OCI-LY3 (cell line): ENCODE measurements at regions not wholly inside any gene's neighbourhood (a gene's known extent, or its start where the extent isn't known, plus 50 kb on each side); places are given as distances from the start of the nearest gene placed in this dataset.

ENCODE experiments used
- H2AFZ ChIP-seq: fragments of 200-600, 300-600 bp; shearing (Covaris generic); 2 replicates; pipeline ENCODE4 v1.6.0; 2014; ENCODE audit warnings: antibody characterized with exemption, low read depth, low read length
- H3K27ac ChIP-seq: fragments of 200-600, 300-600 bp; sonication (generic); 2 replicates; pipeline ENCODE4 v1.5.1; 2014; ENCODE audit warnings: mild to moderate bottlenecking, low read length, moderate library complexity, mixed read lengths
- H3K27me3 ChIP-seq: fragments of 200-600, 300-600 bp; sonication (generic); 2 replicates; pipeline ENCODE4 v1.6.1; 2014; ENCODE audit warnings: low read depth, low read length, mixed read lengths
- H3K36me3 ChIP-seq: fragments of 200-600, 300-600 bp; sonication (generic); replicated peaks from 2 replicates; pipeline ENCODE3; 2014; ENCODE audit warnings: low read depth, low read length, mixed read lengths
- H3K4me1 ChIP-seq: fragments of 300-600, 200-600 bp; sonication (generic); 2 replicates; pipeline ENCODE4 v1.6.1; 2014; ENCODE audit warnings: low read length, mixed read lengths
- H3K4me2 ChIP-seq: fragments of 200-600, 300-600 bp; sonication (generic); 2 replicates; pipeline ENCODE4 v1.6.1; 2014; ENCODE audit warnings: low read length, mixed read lengths
- H3K4me3 ChIP-seq: fragments of 300-600, 200-600 bp; sonication (generic); 2 replicates; pipeline ENCODE4 v1.5.1; 2014; ENCODE audit warnings: antibody characterized with exemption, mild to moderate bottlenecking, low read length, moderate library complexity
- H3K79me2 ChIP-seq: fragments of 300-600, 200-600 bp; shearing (Covaris generic); 2 replicates; pipeline ENCODE4 v1.6.1; 2014; ENCODE audit warnings: mild to moderate bottlenecking, low read length, mixed read lengths
- H3K9ac ChIP-seq: fragments of 300-600, 200-600 bp; shearing (Covaris generic); 2 replicates; pipeline ENCODE4 v1.6.0; 2014; ENCODE audit warnings: mild to moderate bottlenecking, low read length, moderate library complexity
- H3K9me3 ChIP-seq: fragments of 200-600, 300-600 bp; shearing (Covaris generic); 2 replicates; pipeline ENCODE4 v1.6.1; 2014; ENCODE audit warnings: low read length, mixed read lengths; ENCODE audit not compliant: insufficient read depth
- H4K20me1 ChIP-seq: fragments of 200-600, 300-600 bp; sonication (generic); 2 replicates; pipeline ENCODE4 v1.6.1; 2016; ENCODE audit warnings: low read length, mixed read lengths; ENCODE audit not compliant: insufficient read depth
- CTCF ChIP-seq: fragments of 200-600, 300-600 bp; sonication (generic); IDR thresholded peaks from 2 replicates; pipeline ENCODE4 v1.5.1; 2014; ENCODE audit warnings: antibody characterized with exemption, low read length, low read depth
- EZH2phosphoT487 ChIP-seq: fragments of 200-600 bp; shearing (Covaris generic); IDR thresholded peaks from 2 replicates; pipeline ENCODE4 v1.6.1; 2018; ENCODE audit warnings: antibody characterized with exemption, mixed run types, low read depth

GRCh38 chr5:87151547-87151946 lies 116.1 kb upstream of the RASA1 start:
- no peak for TF ChIP-seq EZH2phosphoT487
- TF ChIP-seq CTCF: no peak
- Histone ChIP-seq H2AFZ (no peak overlapping the region), H3K9me3 (no peaks in the 10 kb centered on the region), H3K4me2 (no peak overlapping the region), H3K36me3 (no peaks in the 10 kb centered on the region), H3K27me3 (no peaks in the 10 kb centered on the region), H3K4me1 (peaks cover 7% of the 10 kb centered on the region), H3K79me2 (no peaks in the 10 kb centered on the region), H3K9ac (no peak overlapping the region), H3K27ac (no peak overlapping the region), H4K20me1 (no peaks in the 10 kb centered on the region), H3K4me3 (no peak overlapping the region)

GRCh38 chr5:87152886-87153285 lies 114.8 kb upstream of the RASA1 start:
- Histone ChIP-seq H2AFZ (no peak overlapping the region), H4K20me1 (no peaks in the 10 kb centered on the region), H3K9me3 (no peaks in the 10 kb centered on the region), H3K4me1 (peaks cover 7% of the 10 kb centered on the region), H3K27ac (no peak overlapping the region), H3K4me3 (no peak overlapping the region), H3K36me3 (no peaks in the 10 kb centered on the region), H3K9ac (no peak overlapping the region), H3K4me2 (no peak overlapping the region), H3K79me2 (no peaks in the 10 kb centered on the region), H3K27me3 (no peaks in the 10 kb centered on the region)
- TF ChIP-seq EZH2phosphoT487 (no peak), CTCF (no peak)

DNA sequence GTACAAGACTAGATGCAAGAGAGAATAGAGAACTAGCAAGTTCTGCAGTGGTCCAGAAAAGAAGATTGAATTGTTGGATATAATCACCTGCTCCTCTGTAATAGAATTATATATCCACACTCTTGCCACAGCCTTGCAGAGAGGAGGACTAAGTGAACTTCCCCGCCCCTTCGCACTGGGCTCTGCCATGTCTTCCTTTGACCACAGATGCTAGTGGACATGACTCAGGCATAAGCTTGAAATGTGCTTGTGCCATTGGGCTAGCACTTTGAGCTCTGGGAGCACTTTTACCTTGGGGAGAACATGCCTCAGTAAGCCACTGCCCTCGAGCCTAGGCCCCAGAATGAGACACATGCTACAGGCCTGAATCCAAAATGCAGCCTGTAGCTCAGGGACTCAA lies 113.5 kb upstream of the RASA1 start:
- Histone ChIP-seq H2AFZ (no peak overlapping the region), H3K4me2 (no peak overlapping the region), H3K79me2 (no peaks in the 10 kb centered on the region), H3K4me1 (peaks cover 7% of the 10 kb centered on the region), H4K20me1 (no peaks in the 10 kb centered on the region), H3K4me3 (no peak overlapping the region), H3K27me3 (no peaks in the 10 kb centered on the region), H3K36me3 (no peaks in the 10 kb centered on the region), H3K9ac (no peak overlapping the region), H3K9me3 (no peaks in the 10 kb centered on the region), H3K27ac (no peak overlapping the region)
- TF ChIP-seq EZH2phosphoT487: no peak
- TF ChIP-seq CTCF: no peak

DNA sequence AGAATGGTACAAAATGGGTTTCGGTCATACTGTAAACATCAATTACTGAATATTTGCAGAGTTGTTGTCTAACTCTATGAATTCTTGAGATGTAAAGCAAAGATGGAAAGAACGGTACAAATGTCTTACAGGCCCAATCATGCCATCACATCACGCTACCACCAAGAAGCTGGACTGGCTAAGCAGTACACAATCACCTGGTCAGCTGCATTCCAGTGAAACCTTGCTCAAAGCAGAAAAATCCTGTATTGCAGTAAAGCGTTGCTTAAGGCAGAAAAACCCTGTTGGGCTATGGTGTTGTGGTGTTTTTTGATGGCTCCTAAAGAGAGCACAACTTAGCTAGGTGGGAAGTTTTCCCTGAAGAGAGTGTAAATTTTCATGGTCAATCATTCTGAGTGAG lies 112.6 kb upstream of the RASA1 start:
- no peaks in the 10 kb centered on the region for H4K20me1 ChIP-seq
- no peak overlapping the region for H3K9ac ChIP-seq

More for the DNA sequence above, 112.6 kb upstream of the RASA1 start:
- Histone ChIP-seq H3K4me3 (no peak overlapping the region), H3K79me2 (no peaks in the 10 kb centered on the region), H3K4me1 (peaks cover 7% of the 10 kb centered on the region), H3K4me2 (no peak overlapping the region), H2AFZ (no peak overlapping the region), H3K36me3 (no peaks in the 10 kb centered on the region), H3K27ac (no peak overlapping the region), H3K27me3 (no peaks in the 10 kb centered on the region), H3K9me3 (no peaks in the 10 kb centered on the region)
- no peak for TF ChIP-seq CTCF
- TF ChIP-seq EZH2phosphoT487: no peak
